ENCODE measurements at regions not wholly inside any gene's neighbourhood (a gene's known extent, or its start where the extent isn't known, plus 50 kb on each side); places are given as distances from the start of the nearest gene placed in this dataset.
"Not testable (repeated sequence)": the region's sequence is repeated elsewhere in the genome, so short reads cannot be mapped to it uniquely, and the experiment has no call there.

GRCh38 chr5:56685503-56686217 is 129.7 kb upstream of the MAP3K1 start:
- DNase-seq, result no peak

DNA sequence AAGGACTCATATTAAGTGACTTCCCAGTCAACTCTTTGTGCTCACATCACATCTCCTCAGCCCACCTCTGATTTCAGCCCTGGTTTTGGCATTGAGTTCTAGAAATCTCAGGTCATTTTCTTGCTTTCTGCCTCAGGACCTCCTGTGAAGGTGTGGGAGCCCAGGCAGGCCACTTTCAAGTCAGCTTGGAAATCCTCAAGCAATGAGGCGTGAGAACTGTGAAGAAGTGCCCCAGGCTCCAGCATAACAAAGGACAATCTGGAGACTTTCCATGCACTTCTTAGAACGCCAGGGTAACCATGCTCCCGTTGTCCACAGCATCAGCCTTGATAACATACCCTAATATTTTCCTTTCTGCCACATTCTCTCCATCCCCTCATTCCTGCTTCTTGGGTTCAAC is 131.2 kb upstream of the MAP3K1 start:
- DNase-seq, result no peak

DNA sequence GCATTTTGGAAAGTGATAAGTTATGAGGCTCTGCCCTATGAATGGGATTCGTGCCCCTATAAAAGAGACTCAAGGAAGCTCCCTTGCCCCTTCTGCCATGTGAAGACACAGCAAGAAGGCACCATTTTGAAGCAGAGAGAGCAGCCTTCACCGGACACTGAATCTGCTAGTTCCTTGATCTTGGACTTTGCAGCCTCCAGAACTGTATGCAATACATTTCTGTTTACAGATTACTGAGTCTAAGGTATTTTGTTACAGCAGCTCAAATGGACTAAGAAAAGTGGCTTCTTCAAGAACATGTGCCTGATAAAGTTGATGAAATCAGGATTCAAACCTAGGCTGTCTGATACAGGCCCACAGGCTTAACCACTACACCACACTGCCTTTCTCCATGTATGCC is 131.6 kb upstream of the MAP3K1 start:
- DNase-seq, result no peak

GRCh38 chr5:56683281-56683680 is 132.1 kb upstream of the MAP3K1 start:
- DNase-seq, result no peak

GRCh38 chr5:56681346-56681745 is 134.0 kb upstream of the MAP3K1 start:
- no peak for DNase-seq

GRCh38 chr5:56680731-56681130 is 134.6 kb upstream of the MAP3K1 start:
- DNase-seq, result no peak

GRCh38 chr5:56677690-56678305 is 137.6 kb upstream of the MAP3K1 start:
- DNase-seq, result no peak

DNA sequence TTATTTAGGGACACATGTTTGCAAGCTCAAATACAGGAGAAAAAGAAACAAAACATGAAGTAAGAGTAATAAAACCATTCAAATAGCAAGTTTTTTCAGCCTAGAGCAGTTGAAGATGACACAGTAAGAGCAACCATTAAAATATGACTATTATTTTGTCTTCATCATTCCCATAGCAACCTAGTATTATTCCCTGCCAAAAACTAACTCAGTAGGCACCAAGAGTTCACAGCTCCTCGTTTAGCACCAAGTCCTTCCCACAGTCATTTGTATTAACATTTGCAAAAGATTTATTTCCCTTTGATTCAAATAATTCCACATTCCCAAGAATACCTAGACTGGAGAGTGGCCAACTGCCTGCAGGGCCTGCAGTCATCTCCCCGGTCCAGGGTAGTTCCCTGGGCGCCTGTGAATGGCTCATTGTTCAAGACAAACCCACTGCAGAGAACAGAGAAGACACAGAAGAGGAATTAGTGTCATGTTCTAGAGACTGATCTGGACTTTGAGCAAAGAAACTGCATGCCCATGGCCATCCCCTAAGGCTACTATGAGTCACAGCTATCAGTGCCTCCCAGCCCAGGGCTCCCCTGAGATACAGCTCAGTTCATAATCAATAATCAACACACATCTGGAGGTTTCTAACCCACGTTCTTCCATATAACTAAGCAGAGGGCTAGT is 139.1 kb upstream of the MAP3K1 start:
- DNase-seq, result no peak

DNA sequence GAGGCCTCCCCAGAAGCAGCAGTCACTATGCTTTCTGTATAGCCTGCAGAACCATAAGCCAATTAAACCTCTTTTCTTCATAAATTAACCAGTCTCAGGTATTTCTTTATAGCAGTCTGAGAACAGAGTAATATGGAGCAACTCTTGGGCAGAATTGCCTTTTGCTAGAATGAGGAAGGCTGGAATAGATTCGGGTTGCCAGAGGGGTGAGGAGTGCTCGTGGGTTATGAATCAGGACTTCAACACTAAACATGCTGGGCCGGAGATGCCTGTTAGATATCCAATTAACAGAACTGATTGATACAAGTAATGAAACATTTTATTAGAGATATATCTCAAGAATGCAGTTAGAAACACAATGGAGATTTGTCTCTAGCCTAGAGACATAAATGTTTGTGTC is 140.9 kb upstream of the MAP3K1 start:
- no peak for DNase-seq

DNA sequence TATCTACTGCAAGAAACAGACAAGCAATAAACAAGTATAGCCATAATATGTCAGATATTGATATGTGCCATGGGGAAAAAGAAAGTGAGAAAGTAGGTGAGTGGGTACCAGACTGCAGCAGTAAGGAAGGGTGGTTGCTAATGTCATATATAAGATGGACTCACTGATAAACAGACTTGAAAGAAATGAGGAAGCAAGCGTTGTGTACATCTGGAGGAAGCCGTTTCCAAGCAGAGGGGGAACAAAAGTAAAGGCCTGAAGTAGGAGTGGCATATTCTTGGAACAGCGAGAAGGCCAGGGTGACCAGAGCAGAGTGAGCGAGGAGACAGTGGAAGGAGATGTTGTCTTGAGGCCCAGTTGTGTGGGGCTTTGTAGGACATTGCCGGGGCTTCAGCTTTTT is 142.2 kb upstream of the MAP3K1 start:
- no peak for DNase-seq

DNA sequence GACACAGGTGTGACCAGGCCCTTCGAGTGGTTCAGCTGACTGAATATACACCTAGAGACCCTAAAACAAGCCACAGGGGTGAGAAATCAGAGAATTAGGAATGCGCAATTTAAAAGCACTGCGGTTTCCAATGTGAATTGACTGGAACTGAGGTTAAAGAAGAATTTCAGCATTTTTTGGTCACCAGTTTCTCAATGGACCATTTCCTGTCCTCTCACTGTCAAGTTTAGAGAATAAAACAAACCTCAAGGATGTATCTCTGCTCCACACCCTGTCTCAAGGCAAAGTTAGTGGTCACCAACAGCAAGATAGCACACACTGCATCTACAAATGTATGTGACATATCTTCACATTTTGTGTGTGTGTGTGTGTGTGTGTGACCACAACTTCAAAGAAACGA is 143.8 kb upstream of the MAP3K1 start:
- DNase-seq, result no peak

DNA sequence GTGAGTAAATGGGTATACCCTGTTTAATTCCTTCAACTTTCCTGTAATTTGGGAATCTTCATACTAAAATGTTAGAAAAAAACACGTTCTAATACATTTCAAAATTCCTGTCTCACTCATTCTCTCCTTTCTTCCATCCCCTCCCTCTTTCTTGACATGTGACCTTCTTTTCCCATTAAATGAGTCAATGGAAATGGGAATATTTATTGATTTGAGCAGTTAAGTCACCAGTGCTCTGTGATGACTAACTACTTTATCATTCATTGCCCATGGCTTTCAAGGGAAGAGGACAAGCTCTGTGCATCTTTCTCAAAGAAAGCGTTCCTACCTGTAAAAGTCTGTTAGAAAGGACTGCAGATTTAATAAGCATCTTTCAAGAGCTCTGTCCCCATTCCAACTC is 144.4 kb upstream of the MAP3K1 start:
- no peak for DNase-seq

GRCh38 chr5:56669534-56670483 is 145.5 kb upstream of the MAP3K1 start:
- peak; percentile 25 for DNase-seq

DNA sequence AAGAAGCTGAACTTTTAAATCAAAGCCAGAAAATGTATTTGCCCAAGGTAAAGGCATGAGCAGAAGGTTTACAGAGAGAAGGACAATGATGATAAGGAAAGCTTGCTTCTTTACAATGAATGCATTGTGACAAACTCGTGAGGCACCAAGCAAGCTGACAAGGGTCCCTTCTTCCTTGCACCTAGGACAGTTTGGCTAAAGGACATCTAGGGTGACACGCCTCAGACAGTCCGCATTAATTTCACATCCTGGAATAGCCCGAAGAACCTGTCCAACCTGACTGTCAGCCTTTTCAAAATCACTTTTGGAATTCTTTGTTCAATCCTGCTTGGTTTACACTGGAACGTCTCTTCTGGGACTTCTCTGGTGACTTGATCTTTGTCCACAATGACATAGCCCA is 146.4 kb upstream of the MAP3K1 start:
- DNase-seq, result no peak

DNA sequence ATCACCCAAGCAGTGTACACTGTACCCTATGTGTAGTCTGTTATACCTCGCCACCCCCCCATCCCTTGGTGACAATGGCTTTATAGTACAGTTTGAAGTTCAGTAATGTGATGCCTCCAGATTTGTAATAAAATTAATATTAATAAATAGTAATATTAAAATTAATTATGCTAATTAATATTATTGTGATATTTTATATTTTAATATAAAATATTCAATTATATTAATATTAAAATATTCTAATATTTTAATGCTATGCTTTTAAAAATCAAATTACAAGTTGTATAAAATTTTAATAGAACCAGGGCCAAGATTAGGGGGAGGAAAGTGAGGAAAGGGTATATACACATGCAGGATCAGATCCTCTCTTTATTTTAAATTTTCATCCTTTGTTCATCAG is 147.7 kb upstream of the MAP3K1 start:
- no peak for DNase-seq

- no peak for DNase-seq
These were observed 148.4 kb upstream of the MAP3K1 start for GRCh38 chr5:56666901-56667300.

- DNase-seq, result not testable (repeated sequence)
These were observed 150.2 kb upstream of the MAP3K1 start for GRCh38 chr5:56665117-56665516.

- DNase-seq, result no peak
These were observed 151.3 kb upstream of the MAP3K1 start for GRCh38 chr5:56664025-56664424.

DNA sequence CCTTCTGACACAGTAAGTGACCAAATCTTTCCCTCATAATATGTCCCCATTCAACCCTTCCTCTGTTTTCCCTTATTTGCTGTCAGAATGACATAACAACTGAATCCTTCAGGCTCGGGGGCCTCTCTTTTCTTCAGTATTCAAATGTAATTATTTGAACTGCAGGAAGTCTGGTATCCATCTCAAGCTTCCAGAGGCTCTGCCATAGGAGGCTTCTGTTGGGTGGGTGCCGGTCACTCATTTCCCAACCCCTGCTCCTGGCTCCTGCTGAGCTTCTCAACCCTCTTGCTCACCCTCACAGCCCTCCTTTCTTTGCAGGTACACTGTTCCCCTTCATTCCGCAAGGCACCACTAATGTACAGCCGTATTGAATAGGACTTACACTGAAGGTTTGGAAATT is 151.8 kb upstream of the MAP3K1 start:
- DNase-seq, result no peak

DNA sequence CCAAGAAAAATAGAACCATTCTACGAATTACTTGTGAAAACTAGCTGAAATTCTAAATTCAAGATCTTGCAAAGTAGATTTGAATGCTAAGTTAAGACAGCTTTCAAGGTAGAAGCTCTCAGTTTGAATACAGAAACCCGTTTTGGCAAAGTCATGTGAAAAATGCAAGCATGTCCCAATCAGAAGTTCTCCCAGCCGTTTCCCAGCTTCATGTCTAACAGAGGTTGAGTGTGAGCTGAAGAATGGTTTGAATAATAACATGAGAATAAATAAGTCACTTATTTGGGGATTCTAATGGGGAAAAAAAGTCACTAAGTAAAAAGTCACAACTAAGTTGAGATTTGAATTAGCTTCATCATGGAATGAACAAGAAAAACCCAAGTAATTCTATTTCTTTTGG is 152.5 kb upstream of the MAP3K1 start:
- no peak for DNase-seq

GRCh38 chr5:56659971-56660370 is 155.4 kb upstream of the MAP3K1 start:
- no peak for DNase-seq

DNA sequence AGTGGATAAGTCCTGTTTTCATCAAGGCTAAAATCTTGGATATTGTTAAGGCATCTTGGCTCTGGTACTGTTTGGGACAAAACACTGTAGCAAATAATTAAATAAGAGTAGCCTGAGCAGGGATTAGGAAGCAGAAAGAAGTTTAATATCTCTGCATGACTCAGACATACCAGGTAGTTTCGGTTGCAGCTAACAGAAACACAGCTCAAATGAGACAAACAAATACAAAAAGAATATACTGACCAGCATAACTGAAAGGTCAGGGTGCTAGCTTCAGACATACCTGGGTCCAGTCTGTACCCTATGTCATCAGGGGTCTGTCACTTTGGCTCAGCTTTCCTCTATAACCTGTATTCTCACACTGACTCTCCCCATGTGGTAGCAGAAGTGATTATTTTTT is 156.4 kb upstream of the MAP3K1 start:
- no peak for DNase-seq

All from activated effector memory CD4-positive, alpha-beta T cell treated with Interleukin-2 at 50 U/mL for 16 hours (primary cell).